NCI-H1105 treated with DMSO at 0.1 percent for 48 hours (cell line): ENCODE measurements at regions not wholly inside any gene's neighbourhood (a gene's known extent, or its start where the extent isn't known, plus 50 kb on each side); places are given as distances from the start of the nearest gene placed in this dataset.
"Not testable (repeated sequence)": the region's sequence is repeated elsewhere in the genome, so short reads cannot be mapped to it uniquely, and the experiment has no call there.

Experiments used
- DNase-seq: peaks from one replicate; lab custom pipeline; 2025; lab: John Stamatoyannopoulos, UW

DNA sequence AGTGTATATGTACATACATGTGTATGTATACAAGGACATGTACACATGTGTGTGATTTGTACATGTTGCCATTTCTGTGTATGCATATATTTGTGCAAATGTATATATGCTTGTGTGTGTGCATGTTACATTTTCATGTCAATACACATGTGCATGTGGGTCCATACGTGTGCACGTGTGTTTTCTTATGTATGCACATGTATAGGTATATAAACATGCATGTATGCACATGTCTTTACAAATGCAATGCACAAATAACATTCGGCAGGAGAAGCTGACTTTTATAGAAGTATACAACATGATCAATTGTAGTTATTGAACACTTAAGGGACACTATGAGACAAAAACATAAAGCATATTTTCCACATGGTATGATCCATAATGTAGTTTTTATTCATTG, 307.4 kb upstream of the SEMA3C start:
- DNase-seq = no peak

DNA sequence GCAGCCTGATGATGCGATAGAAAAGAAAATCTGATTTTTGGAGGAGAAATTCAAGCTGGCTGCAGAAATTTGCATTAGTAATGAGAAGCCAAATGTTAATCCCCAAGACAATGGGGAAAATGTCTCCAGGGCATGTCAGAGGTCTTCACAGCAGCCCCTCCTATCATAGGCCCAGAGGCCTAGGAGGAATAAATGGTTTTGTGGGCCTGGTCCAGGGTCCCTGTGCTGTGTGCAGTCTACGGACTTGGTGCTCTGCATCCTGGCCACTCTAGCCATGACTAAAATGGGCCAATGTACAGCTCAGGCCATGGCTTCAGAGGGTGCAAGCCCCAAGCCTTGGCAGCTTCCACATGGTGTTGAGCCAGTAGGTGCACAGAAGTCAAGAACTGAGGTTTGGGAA, 303.8 kb upstream of the SEMA3C start:
- not testable (repeated sequence) for DNase-seq

DNA sequence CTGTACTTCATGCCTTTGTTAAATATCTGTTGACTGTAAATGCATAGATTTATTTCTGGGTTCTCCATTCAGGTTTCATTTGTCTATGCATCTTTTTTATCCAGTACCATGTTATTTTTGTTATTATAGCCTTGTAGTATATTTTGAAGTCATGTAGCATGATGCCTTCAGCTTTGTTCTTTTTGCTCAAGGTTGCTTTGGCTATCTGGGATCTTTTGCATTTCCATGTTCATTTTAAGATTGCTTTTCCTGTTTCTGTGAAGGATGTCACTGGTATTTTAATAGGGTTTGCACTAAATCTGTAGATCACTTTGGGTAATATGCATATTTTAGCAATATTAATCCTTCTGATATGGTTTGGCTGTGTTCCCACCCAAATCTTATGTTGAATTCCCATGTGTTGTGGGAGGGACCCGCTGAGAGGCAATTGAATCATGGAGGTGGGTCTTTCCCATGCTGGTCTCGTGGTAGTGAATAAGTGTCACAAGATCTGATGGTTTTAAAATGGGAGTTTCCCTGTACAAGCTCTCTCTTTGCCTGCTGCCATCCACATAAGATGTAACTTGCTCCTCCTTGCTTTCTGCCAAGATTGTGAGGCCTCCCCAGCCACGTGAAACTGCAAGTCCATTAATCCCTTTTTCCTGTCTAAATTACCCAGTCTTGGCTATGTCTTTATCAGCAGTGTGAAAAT, 302.8 kb upstream of the SEMA3C start:
- DNase-seq = no peak

DNA sequence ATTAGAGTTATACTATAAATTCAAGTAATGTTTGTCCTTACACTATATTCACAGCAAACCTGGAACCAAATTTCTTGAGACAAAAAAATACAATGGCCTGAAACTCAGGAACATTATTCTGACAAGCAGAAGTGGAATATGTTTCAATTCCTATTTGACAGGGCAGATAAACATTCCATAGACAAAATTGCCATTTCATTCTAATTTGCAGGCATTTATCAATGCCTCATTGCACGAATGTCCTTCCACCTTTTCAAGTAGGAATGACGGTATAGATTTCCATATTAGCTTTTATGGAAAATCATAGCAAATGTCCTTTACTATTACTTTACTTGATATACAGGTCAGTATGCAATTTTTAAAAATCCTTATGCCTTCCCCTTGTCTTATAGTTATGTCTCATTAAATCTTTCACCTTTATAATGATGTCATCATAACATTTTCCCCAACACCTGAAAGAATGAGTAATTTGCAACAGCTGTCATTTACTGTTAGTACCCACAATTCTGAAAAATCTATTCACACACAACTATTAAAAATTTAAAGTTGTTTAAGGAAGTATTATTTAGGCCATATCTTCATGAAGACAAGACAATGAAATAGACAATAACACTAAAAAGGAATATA, 299.7 kb upstream of the SEMA3C start:
- DNase-seq = no peak

DNA sequence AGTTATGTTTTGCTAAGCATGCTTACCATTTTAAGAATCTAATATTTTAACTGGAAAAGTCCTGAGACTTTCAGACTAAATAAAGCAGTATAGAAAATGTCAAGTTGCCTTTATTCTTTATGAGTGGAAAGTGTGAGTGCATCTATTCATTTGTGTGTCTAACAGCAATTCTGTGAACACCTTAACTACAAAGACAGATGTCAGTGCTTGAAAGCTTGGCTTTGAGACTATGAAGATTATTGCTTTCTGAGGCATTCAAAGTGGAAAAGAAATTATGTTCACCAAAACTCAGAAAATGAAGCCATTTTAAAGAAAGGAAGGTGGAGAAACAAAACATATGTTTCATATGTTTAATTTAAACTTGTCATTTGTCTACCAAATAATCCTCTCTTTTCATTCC, 294.5 kb upstream of the SEMA3C start:
- DNase-seq = no peak

DNA sequence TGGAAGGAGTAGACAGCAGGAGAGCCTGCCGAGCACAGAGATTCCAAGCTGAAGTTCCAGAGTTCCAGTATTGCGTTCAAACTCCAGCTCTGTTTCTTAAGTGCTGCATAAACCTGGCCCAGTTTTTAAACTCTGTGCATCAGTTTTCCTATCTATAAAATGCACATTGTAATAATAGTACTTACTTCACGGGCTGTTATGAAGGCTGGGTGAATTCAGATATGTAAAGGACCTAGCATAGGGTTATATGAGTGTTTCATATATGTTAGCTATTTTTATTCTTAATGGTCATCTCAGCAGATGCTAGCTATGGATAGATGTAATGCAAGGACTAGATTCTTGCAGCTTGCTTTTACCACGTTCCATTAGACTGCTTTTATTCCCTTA, 293.1 kb upstream of the SEMA3C start:
- no peak for DNase-seq

DNA sequence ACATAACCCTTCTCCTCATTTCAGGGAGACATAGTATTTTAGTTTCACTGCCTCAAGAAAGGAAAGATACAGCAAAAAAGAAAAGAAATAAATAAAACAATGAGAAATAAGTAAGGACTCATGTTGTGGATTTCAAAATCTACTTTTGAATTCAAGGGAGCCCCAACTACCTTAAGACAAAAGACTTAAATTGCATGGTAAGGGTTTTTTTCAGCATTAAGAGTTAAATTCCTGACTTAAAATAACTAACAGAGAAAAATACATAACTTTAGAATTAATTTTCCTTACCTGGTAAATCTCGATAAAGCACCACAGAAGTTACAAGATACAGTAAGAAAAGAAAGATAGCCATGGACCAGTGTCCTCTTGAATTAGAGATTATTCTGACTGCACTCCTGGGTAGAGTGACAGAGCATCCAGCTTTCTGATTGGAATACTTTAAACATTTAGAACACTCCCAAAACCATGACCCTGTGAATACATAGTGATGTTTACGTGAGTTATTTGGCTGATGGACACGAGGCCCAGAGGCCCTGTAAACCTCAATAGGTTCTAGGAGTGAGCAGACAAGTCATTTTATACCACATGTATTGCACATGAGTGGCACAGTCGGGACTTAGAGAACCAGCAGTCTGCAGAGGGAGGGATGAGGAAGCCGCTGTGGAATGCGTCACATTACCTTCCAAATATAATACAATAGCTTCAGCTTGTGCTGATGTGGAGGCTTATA, 292.5 kb upstream of the SEMA3C start:
- no peak for DNase-seq

DNA sequence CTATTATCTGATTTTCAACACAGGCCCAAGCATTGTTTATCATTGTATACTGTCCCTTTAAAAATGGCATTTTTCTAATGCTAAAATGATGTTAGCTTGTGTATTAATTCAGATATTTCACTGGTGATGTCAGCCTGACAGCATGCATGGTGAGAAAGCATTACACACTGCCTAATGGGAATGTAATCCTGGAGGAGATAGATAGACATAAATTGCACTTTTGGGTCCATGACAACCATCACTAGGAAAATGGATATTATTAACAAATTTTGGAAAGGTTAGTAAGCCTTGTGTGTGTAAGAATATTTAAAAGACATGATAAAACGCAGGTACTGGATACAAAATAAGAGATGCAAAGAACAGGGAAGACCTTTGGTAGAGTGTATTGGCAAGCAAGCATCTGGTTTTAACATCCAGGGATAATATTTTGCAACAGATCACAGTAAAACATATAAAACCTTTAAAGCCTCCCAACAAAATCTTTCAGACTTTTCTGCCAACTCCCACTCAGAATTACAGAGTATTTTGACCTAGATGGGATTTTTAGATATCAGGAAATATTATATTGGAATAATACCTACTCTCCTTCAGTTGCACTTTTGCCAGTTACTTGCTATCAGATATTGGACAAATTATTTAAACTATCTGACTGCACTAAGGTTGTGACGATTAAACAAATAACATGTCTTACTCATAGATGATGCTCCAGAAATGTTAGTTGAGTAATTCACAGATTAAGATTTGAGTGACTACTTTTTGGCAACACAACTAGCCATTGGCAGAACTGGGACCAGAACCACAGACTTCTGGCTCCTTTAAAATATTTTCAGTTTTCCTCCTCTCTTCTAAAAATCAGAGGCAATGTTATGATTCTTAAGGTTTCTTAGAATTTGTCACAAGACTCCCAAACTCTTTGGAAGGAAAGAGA, 291.6 kb upstream of the SEMA3C start:
- no peak for DNase-seq

DNA sequence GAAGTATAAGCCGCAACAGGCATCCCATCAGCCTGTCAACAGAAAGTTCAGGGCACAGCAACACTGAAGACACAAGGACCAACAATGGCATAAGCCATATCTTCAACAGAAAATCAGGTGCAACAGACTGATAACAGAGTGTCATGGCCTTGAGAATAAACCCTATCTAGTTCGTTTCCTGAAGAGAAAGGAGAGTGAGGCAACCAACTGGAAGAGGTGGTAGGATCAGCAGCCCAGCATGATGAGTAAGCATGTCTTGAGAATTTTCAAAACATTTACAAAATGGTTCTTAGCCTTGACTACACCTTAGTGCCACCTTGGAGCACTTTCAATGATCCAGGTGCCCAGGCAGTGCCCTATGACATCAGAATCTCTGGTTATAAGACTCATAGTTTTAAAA, 290.2 kb upstream of the SEMA3C start:
- DNase-seq = no peak

DNA sequence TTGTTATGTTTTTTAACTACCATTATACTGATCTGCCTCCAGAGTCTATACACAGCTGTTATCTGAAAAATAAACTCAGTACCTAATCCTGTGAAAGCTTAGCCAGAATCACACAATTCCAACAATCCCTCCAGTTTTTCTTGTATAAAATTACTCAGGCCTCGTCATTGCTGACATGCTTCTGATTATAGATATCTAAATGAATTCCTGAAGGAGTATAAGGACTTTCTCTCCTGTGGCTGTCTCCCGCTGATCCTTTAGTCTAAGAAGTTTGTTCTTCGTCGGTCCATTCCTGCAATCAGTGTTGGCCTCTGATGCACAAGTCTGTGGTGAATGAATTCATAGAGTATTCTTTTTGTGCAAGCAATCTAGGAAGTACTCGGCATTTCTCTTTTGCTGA, 288.9 kb upstream of the SEMA3C start:
- no peak for DNase-seq

DNA sequence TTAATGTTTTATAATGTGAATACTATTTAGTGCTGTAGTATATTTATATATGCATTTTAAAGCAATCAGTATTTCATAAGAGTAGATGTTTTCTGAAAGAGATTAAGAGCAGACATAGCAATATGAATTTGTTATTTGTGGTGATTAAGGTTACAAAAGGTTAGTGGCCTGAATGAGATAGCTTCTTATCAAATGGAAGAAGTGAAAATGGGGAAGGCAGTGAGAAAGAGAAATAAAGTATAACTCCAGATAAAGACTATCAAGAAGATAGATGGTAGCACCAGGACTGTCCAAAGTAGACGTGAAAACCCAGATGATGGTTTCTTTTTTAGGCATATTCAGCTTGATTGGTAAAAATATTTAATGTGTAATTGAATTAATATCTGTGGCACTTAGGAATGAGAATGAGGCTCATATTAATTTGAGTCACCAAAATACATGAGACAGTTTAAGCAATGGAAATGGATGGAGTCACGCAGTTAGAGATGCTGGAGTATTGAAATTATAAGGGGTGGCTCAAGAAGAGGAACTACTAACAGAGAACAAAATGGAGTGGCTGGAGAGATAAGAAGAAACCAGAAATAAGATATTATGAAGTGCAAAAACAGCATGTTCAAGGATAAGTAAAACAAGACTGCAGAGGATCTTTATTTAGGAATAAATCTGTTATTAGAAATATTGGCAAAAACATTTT, 288.0 kb upstream of the SEMA3C start:
- no peak for DNase-seq

DNA sequence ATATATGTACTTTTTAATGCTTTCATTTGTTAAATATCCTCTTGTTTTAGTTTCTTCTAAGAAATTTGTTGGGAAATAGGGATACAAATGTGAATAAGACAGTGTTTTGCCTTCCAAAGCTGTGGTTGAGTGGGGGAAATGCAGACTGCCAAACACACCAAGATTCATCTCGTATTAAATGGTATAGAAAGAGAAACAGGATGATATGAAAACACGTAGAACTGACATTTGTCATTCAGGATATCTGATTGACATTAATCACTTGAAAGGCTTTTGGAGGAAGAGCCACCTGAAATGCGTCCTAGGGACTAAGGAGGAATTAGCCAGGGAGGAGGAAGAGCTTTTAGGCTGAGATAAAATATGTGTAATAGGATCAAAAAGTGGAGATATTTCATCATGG, 287.4 kb upstream of the SEMA3C start:
- no peak for DNase-seq

DNA sequence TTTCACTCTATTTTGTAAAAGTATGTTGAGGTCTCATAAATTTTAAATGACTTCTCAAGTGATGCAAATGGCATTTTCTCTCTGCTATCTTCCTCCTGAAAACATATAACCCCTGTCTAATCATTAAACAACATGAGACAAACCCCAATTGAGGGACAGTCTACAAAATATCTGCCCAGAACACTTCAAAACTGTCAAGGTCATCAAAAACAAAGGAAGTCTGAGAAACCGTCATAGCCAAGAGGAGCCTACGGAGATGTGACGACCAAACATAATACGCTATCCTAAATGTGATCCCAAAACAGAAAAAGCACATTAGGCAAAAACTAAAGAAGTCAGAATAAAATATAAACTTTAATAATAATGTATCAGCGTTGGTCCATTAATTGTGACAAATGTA, 282.3 kb upstream of the SEMA3C start:
- no peak for DNase-seq

DNA sequence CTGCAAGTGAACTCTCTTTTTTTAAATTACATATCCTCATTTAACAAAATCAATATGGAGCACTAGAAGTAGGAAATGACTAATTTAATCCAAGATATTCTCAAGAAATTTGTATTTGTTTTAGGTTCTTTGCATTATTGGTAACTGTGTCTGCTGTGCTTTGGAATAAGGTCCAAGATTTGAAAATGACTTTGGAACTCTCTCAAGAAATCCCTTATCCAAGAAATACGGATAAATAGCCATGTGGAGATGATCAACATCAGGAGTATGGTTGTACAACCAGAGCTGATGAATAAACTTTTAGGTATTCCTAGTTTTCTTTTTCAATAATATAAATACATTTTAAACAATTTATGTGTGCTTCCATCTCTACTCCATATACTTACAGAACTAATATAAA, 279.9 kb upstream of the SEMA3C start:
- DNase-seq = no peak

DNA sequence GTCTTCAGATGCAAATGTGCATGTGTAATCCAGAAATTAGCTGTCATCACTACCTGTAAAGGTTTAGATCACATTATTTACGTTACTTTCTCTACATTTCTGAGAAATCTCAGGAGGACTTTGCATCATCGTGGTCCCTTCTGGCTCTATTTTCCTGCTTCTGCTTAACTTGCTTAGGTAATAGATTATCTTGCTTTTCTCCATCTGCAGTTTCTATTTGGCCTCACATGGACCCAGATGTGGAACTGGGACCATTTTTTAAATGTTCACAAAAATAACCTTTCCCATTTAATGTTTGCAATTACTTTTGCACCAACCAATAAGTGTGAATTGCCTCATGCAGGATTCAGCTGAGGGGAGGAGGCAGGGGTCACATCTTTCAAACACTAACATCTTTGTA, 278.4 kb upstream of the SEMA3C start:
- no peak for DNase-seq

DNA sequence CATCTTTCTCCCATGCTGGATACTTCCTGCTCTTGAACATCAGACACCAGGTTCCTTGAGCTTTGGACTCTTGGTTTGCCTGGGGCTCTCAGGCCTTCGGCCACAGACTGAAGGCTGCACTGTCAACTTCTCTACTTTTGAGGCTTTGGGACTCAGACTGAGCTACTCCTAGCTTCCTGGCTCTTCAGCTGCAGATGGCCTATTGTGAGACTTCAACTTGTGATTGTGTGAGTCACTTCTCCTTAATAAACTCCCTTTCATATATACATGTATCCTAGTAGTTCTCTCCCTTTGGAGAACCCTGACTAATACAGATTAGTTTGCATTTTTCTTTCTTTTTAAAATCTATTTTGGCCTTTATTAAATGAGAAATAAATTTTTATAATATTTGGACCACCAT, 276.2 kb upstream of the SEMA3C start:
- DNase-seq = no peak

DNA sequence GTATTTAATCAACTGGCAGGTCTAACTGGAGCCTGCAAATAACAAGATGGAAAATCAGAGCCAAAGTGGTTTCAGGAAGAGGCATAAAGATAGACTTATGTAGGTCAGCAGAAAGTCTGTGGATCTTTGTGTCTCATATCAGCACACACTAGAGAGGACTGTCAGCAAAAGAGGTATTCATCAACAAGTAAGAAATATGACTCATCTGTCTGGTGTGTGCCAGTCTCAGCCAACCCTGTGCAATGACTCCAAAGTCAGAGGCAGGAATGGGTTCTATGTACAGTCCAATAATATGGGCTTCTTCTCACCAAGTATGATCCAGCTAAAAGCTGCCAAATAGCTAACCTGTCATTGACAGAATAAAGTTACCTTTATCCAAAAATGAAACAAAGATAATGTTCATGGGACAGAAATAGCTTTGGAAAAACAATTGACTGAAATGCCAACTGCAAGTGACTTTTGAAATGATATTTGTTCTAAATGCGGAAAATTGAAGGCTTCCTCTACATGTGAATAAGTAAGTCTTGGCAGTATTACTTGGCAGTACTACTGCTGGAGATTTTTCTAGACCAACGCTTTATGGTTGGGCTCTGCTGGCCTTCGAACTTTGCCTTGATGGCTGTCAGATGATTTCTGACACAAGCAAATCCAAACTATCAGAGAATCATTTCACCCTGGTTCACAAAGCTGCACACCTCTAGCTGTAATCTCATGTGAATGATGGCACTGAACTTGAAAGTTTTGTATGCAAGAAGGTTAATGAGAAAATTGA, 272.3 kb upstream of the SEMA3C start:
- no peak for DNase-seq

DNA sequence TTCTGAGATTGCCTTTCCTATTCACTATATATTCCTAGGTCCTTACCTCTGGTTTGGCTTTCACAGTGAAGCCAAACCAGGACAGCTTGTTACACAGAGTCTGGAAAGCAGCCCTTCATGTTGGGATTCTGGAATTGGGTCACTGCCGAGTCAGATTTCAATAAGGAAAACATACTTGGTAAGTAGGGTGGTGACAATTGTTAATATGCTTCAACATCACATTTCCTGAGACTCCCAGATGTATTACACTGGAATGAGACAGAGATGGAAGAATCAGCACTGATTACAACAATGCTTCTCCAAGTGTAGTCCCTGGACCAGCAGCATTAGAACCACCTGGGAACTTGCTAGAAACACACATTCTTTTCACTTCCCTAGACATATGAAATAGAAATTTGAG, 268.9 kb upstream of the SEMA3C start:
- no peak for DNase-seq

DNA sequence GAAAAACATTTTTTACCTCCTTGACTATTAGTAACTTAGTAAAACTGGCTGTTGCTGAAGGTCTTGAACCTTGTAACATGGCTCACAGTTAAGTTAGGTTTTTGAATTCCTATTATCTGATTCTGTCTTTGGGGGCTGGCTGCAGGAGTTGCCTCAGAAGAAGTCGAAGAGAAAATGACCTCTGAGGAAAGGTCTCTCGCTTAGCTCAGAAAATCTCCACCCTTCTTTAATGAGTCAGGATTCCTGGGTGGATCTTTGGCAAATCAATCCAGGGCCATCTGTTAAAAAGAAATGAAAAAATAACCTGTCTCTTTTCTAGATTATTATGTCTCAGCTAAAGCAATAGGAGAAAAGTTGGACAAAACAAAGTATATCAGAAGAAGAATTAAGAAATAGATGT, 267.8 kb upstream of the SEMA3C start:
- no peak for DNase-seq

DNA sequence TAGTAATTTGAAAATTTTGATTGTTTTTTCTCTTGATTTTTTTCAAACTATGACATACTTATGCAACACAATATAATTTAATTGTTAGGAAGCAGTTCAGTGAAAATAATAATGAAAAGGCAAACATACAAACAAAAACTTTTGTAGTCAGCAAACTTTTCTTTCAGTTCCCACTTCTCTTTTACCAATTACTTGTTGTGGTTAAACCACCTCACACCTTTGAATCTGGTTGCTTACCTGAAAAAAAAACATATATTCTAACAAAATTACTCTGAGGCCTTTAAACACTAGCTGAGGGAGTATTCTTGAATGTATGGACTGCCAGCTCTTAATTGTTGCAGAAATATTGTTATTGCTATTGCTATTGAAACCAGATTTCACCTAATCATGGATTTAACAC, 266.2 kb upstream of the SEMA3C start:
- DNase-seq = no peak

DNA sequence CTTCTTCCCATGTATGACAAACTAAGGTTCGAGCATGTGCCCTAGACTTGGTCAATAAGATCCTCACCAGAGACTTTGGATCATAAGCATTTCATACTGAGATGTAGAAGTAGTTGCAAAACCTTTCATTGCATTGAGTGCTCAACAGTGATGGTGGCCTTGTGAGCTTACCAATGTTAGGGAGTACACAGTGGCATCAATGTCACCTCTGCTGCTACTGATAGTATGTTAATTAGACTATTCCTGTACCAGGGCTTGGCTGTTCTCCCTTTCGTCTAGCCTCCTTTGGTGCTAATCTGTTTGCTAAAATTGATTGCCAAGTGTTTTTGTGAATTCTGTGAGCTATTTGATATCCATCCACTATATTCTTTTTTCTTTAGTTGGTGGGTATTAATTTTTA, 264.5 kb upstream of the SEMA3C start:
- DNase-seq = no peak
